ENCODE measurements at regions not wholly inside any gene's neighbourhood (a gene's known extent, or its start where the extent isn't known, plus 50 kb on each side); places are given as distances from the start of the nearest gene placed in this dataset.

DNA sequence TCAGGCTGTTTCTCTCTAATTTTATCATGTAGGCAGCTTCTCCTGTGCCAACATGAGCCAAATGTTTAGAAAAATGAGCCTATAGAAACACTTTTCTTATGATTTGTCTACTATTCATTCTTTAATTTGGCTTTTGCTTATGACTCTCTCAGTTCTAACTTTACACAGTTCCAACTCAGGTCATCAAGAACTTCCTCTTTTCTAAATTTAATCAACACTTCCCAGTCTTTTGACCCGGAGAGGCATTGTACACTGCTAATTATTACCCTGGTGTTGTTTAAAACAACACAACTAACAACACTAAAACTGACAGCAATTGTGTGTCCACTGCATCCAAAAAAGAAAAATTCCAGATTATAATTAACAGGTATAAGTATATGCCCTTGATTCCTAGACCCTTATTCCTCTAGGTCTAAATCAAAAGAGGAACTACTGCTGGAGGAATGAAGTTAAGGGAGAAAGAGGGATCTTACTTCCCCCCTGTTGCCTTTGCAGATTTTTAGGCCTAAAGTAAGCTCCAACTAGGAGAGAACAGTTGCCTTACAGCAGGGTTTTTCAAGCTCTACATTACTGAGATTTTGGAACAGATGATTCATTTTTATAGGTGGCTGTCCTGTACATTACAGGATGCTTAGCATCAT is 332.2 kb upstream of the GOLIM4 start:
- DNase-seq: no peak

DNA sequence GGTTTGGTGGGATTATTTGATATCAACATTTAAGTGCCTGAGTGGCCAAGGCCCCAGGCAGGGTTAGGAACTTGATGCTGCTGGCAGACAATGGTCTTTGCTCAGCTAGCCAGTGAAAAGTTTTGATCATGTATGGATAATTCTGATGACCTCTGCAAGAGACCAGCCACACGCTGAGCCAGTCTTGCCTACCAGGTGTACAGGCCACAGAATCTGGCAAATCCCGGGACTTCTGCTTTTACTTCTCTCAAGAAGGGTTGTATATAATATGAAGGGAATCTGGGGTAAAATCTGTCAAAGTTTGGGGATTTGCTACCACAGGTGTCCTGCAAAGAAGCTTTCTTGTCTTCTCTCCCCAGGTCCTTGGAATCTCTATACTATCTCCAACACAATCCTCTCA is 331.4 kb upstream of the GOLIM4 start:
- DNase-seq: no peak

DNA sequence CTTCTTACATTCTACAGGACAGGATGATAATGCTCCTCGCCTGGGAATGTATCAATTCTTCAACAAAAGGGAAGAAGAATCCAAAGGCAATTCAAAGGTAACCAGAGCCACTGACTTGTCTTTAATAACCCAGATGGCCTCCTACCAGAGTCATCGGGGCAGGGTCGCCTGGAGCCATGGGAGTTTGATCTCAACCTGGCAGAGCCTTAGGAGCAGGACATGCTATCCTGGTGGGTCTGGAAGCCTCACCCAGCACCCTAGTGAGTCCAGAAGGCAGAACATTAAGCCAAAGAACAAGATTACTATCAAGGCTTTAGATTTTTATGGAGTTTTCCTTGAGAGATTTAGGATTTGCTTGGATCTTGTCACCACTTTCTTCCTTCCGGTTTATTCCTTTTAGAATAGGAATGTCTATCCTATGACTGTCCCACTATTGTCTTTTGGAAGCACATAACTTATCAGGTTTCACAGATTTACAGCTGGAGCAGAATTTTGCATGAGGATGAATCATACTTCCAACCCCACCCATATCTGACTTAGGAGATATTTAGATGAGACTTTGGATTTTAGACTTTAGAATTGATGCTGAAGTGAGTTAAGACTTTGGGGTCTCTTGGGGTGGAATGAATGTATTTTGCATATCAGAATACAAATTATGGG is 330.3 kb upstream of the GOLIM4 start:
- no peak for DNase-seq

DNA sequence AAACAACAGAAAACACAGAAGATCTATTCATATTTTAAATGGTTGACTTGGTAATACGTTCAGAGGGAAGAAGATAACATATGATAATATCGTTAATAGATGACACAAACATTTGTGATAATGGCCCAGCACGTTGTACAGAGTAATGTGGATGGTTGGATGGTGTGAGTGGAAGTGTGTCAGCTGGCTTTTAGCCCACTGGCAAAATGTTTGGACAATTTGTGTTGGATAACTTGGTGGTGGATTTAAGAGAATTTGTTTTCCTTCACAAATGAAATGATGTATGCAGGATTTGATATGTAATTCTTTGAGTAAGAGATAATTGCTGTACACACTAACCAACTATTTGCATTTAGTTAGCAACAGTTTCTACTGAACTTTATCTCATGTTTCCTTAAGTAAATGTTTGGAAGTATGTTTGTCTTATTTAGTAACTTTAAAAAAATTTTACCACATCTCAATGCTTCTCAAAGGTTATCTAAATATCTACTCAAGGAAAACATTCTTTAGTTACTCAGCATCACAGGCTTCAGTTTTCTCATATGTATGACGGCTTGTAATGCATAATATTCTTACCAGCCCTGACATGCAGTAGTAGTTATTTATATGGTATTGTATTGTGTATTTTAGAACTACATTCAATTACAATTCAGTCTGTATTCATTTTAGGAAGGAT is 328.5 kb upstream of the GOLIM4 start:
- DNase-seq: no peak

DNA sequence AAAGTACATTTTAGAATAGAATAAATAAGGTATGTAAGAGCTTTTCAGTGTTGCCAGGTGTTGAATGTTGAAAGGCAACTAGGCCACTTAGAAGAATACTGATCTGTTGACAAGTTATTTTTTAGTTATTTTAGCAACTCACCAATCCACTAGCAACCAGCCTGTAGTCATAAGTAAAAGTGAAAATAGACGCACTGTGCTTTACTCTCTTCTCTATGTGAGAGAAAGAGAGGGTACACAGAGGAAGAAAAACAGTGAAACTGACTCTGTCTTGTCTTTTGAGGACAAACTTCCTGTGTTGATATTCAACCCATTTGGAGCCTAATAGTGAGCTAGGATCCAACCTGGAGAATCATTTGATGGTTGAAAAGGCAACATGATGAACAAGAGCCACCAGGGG is 327.1 kb upstream of the GOLIM4 start:
- DNase-seq: no peak

DNA sequence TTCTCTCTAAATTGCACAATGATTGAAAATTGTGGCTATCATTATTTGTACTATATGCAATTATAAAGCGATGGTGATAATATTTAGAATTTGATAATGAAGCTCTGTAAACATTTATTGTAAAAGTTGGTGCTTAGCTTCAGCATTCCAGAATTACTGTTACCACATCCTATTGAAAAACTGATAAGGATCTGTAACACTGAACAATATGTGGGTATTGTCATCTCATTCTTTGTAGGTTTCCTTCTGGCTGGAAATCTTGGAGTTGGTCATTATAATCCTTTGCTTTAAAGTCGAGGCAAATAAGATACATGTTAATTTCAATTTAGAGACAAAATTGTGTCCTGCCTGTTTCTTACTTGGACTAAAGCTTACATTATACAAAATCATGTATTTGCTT is 323.4 kb upstream of the GOLIM4 start:
- no peak for DNase-seq

DNA sequence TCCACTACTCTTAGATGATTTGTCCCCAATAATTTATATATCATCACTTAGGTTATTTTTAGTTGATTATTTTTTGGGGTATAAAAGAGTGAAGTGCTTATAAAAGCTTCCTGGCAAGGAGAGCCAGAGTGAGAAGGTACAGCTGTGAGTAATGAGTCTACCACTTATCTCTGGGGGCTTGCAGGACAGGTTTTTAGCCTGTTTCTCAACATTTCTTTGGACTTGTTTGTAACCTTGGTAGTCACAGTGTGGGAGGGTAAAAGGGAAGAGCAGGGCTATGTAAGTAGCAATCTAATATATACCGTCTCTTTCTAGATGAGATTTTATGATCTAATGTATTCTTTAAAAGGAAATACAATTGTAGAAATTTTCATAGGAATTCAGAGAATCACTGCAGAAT is 321.3 kb upstream of the GOLIM4 start:
- DNase-seq: no peak

DNA sequence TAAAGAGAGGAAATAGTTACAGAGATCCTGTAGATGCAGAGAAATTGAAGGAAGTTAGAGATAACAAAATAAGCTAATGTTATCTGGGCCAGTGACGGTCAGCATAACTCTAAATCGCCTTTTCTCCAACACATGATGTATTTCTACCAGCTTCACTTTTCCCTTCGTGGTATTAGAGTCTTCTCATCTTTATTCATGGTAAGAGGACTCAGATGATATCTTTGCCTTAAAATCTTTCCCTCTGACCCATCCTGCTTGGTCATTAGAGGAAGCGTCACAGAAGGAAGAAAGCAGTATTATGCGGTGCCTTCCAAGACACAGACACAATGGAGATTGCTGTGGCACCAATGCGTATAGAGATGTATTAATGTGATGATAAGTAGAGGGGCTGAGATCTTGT is 320.7 kb upstream of the GOLIM4 start:
- no peak for DNase-seq

DNA sequence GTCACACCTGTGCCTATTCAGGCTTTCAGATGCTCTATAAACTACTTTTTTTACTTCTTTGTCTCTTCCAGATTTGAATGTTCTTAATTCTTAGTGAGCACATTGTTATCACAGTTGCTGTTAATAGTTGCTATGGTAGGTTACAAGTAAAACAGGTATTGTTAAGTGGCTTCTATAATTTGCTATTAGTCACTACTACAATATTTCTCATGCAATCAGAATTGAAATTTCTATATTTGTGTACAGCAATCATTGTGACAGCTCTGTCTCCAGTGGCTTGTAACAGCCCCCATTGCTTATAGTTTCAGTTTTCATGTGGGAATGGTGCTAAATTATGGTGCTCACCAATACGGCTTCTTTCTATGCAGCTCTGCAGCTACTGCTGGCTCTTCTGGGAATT is 318.4 kb upstream of the GOLIM4 start:
- no peak for DNase-seq

DNA sequence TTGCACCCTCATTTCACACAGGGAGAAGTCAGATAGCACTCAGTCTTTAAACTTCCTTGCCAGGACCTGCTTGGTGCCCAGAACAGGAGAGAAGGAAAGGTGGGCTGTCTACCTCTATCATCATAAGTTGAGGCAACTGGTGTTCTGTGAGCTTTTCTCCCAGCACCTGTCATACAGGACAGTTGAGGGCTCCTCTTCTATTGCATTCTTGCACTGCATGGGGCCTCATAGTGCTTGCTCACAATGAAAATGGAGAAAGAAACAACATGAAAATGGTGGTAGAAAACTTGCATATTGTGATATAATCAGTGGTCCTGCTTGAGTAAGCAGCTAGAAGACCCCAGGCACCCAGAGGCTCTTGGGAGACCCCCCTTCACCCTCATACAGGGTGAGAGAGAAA is 311.7 kb upstream of the GOLIM4 start:
- DNase-seq: no peak

DNA sequence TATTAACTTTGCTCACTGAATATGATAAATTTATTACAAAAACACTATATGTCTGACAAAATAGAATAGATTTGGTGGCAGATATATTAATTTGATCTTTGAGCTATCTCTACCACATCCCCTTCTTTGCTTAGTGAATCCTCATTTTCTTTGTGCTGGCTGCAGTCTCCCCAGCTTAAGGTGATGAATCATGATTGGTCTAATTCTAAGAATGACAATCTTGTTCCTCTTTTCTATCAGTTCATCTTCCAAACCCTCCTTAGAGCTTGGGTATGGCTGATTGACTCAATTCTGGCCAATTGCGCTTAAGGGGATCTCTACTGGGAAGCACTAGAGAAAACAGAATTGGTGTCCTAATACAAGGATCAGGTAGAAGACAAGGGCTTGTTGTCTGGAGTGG is 309.6 kb upstream of the GOLIM4 start:
- DNase-seq: no peak

DNA sequence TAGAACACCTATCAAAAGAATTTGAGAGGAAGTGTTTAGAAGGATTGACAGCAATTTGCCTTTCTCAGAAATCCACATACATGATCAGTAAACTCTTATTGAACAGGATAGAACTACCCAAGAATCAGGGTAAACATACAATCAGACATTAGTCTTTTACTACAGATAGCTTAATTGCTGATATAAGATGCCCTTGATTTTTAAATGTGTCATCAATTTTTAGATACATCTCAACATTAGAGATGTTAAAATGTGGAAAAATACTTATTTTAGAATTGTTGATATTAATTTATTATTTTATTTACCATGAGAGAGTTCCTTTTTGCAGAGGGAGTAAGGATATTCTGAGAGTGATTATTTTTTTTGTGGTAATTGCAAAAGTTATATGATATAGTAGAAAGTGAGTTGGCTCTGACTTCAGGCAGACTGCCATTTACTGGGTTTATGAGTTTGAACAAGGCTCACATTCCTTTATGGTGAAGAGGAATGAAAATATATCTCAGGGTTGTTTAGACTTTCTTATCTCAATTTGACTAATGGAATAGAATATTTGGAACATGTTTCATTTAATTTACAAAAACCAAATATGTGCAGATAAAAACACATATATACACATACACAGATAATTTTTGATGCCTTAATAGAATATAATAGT is 302.8 kb upstream of the GOLIM4 start:
- no peak for DNase-seq

DNA sequence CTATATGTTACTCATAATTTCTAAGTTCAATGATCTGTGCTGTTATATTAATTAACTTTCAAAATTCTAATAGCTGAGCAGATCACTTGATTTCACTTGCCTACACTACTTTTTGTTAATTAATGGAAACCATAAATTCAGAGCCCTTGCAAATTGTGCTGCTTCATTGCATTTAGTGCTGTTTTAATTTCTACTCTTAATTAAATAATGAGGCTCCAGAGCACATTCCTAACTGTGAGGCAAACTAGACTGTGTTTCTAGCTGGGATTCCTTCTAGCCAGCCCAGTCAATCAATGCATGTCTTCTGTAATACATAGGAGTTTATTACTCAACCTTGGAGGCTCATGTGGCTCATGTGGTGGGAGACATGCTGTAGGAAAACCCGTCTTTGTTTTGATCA is 301.1 kb upstream of the GOLIM4 start:
- DNase-seq: no peak

DNA sequence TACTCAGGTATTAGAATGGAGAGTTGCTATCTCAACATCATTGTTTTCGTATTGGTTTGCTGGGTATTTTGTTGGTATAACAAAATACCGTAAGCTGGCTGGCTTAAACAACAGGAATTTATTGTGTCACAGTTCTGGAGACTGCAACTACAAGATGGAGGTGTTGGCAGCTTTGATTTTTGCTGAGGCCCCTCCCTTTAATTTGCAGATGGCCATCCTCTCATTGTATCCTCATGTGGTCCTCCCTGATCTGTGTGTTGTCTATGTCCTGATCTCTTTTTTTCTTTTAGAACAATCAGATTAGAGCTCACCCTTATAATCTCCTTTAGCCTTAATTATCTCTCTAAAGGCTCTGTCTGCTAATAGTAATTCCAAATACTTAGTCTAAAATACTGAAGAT is 299.8 kb upstream of the GOLIM4 start:
- DNase-seq: no peak

DNA sequence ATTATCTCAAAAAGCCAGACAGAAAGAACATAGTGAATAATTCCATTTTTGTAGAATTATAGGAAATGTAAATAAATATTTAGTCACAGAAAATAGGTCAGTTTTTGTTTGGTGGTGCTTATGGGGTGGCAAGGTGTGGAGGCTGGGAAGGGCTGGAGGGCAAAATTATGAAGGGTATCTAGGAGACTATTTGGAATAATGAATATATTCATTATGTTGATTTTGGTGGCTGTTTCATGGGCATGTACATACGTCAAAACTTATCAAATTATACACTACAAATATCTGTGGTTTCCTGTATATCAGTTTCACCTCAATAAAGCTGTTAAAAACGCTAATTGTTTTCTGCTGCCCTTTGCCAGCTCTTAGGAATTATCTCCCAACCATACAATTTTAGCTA is 298.7 kb upstream of the GOLIM4 start:
- no peak for DNase-seq

DNA sequence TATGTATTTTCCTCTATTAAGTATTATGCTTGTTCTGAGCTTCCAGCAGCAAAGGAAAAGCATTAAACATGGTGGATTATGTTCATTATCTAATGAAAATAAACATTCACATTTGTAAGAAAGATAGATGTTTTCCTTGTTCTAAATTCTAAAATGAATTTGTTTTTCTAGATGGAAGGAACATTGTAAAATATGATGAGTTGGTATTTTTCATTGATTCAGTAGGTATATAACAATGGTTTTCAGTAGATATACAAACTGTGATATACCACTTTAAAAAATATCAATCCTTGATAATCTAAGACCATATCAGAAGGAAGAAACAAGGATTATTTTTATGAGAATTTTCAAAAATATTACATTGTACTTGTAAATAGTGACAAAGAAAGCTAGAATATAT is 290.6 kb upstream of the GOLIM4 start:
- no peak for DNase-seq

DNA sequence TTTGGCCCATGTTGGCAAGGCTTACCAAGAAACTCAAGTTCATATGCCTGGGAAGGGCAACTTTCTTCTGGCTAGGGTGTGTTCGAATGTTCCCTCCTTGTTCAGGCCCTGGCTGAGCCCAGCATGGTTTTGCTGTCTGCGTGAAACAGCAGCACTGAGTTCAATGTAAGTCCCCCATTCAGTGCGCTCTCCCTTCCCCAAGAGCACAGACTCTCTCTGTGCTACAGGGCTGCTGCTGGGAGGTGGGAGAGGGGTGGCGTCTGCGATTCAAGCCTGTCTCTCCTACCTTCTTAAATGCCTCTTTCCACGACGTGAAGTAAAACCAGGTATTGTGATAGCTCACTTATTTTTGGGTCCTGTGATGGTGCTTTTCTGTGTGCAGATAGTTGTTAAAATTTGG is 289.3 kb upstream of the GOLIM4 start:
- DNase-seq: no peak

DNA sequence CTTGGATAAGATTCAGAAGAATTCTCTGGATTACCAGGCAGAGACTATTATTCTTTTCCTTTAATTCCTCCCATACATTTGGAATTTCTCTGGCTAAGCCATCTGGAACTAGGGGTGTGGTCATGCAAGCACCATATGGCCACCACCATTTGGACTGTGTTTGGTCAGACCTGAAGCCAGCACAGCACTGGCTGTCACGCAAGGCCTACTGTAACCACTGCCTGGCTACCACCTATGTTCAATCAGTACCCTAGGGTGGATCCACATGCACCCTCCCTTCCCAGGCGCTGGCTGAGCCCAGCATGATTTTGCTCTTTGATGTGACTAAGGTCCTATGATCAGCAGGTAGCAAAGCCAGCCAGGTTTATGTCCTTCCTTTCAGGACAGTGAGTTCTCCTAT is 287.8 kb upstream of the GOLIM4 start:
- peak in 1 of 2 experiments; percentile 59 for DNase-seq

DNA sequence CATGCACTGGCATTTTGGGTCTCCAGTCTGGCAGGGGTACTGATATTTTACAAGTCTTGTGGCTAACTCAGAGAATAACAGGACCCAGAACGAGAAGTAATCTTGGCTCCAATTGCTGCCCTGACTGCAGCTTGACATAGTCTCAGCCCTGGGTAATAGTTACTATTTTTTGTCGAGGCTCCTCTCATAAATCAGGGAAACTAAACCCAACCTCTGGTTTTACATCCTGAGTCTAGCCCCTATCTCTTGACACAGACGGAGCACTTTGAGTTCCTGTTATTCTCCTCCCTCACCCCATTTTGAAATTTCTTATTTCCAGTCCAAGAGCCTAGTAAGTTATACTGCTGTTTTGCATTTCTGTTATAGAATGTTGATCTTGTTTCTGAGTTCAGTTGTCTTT is 276.1 kb upstream of the GOLIM4 start:
- no peak for DNase-seq

DNA sequence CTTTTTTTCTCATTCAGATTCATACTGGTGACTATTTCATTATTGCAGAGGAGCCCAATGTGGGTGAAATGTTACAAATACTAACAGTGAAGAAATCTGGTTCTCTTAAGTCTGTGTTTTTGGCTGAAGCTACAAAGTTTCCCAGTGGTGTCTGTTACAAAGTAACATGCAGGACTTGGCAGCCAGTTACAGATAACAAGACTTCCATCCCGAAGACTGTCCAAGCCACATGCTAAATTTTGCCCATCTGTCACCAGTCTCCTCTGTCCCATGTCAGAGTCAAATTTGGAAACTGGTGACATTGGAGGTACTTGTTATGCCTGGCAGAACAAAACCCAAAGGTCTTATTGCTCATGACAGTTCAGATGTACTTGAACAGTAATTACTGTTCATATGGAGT is 269.2 kb upstream of the GOLIM4 start:
- peak; percentile 39 to 82 for DNase-seq

DNA sequence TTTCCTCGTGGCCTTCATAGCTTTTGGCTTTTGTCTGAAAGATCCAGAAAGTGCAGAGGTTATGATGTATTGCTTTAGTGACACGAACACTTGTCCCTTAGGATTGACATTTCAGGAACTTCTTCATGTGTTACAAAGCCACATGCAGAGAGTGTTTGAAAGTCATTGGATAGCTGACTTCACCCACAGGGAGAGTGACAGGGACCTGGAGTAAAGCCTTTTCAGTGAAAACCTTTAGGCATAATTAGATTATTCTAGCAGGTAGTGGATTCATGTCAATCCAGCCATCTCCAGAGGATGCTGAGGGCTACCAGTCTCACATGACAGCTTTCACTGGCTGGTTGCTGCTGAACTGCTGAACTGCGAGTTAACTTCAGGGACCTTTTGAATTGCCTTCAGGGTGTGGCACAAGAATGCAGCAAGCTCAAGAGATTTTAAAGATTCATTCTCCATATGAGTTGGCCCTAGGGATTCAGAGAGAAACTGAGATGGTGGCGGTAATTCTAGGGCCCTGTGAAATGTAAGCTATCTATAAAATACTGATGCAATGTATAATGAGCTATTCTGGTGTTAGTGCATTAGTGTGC is 267.0 kb upstream of the GOLIM4 start:
- DNase-seq: no peak

DNA sequence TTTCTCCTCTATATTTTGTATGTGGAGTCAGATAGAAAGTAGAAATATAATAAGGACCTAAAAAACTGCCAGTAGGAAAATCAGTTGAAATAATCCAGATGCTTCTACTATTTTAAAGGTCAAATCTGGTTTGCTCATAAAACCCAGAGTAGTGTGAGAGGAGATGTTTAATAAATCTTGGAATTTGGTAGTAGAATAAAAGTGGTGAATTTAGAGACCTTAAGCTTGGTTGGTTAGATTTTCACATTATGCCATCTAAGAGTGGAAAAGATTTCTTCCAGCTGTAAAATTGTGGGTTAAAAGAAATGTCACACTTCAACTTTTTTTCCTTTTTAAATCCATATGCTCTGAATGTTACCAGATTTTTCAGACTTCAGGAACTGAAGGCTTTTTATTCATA is 266.4 kb upstream of the GOLIM4 start:
- no peak for DNase-seq

DNA sequence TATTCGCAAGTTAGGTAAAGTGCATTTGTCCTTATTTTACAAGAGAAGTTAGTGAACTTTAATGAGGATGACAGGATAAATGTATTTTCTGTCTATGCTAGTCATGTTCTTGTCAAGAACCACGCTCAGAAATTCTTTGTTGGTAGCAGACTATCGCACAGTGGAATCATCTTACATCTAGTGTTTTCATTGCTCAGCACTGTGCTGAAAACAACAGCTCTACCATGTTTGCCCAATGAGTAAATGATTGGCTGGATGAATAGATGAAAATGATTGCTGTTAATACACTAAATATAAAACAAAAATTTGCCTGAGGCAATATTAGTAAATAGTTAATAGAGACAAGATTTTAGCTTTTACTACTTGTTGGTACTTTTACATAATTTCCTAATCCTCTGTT is 265.3 kb upstream of the GOLIM4 start:
- DNase-seq: no peak
